GM18498 (cell line): ENCODE measurements at regions not wholly inside any gene's neighbourhood (a gene's known extent, or its start where the extent isn't known, plus 50 kb on each side); places are given as distances from the start of the nearest gene placed in this dataset.
"Not testable (repeated sequence)": the region's sequence is repeated elsewhere in the genome, so short reads cannot be mapped to it uniquely, and the experiment has no call there.

ENCODE experiments used
- ATAC-seq: cut with Tn5 transposase; IDR thresholded peaks from one replicate; pipeline ENCODE4 v1.9.1; 2021; ENCODE audit warnings: mild to moderate bottlenecking, moderate library complexity; ENCODE audit not compliant: unreplicated experiment

DNA sequence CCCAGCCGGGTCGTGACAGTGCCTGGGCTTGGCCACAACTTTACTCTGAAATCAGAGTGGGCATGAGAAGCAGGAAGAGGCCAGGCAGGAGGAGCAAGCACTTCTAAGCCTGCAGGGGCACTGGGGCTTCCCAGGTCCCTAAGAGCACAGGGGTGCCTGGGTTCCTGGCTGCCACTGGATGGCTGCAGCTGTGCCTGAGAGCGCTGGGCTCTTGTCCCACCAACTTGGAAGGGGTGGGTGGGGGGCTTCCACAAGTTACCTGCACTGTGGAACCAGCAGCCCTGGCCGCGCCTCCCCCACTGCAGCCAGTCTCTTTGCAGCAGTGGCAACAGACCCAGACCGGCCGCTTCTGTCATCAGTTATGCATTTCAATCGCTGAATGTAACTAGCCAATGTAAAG, 434.7 kb upstream of the GRM3 start:
- ATAC-seq = no peak

DNA sequence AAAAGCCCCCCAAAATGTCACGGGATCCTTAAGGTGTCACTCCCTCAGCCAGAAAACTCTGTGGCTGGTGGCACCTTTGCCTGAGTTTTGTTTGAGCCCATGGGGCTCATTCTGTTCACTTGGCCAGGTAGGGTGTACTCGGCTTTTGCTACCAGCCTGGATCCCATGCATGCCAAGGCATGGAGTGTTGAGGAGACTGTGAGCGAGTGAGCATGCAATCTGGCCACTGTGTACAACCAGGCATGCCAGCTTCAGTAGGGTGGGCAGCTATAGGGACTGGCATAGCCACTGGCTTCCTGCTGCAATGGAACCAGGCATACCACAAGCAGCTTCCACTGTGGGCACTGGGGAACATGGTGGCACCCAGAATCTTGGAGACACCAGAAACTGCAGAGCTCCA, 436.0 kb upstream of the GRM3 start:
- ATAC-seq = no peak

DNA sequence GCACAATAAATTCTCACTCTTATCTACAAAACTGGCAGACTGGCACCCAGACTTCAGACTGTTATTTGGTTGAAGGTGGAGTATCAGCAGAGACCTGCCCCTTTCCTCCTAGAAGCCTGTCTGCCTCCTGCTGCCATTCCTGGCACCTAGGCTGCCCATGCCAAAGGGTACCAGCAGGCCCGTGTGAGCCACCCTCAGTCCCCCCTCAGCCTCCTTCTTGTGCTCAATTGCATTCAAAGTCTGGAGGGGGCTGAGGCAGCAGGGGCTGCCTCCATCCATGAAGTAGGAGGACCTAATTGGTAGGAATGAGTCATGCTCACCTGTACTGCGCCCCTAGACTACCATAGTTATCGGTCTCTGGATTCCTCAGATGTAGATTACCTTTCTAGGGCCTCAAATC, 440.9 kb upstream of the GRM3 start:
- no peak for ATAC-seq

DNA sequence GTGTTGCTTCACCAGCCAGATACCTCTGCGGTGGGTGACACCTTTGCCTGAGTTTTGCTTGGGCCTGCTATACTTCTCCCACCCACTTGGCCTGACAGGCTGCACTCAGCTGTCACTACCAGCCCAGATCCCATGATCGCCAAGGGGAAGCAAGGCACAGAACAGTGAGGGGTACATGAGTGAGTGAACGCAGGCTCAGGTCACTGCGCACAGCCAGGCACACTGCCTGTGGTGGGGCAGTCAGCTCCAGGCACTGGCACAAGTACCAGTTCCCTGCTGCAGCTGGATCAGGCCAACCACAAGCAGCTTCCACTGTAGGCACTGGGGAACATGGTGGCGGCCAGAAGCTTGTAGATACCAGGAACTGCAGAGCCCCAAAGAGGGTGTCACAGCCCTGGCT, 441.9 kb upstream of the GRM3 start:
- no peak for ATAC-seq

DNA sequence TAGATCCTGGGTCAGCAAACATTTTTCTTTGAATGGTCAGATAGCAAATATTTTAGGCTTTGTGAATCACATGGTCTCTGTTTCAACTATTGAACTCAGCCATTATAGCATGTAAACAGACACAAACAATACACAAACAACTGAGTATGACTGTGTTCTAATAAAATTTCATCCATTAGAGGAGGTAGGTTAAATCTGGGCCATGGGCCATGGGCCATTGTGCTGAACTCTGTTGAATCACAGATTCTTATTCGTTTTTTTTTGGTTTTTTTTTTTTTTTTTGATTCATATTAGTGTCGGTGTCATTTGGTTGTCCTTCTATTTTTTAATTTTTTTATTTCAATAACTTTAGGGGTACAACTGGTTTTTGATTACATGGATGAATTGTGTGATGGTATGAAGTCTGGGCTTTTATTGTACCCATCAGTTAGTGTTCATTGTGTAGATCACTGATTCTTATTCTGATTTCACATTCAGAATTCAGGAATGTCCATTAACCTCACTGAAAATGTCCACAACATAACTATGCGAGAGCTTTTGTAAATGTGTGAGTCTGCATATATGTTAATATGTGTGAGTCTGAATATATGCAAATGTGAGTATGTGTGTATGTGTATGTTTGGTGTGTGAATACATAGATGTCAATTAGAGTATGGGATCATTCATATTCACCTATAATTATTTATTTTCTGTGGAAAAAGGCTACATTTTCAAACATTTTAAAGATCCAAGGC, 443.7 kb upstream of the GRM3 start:
- ATAC-seq = no peak

DNA sequence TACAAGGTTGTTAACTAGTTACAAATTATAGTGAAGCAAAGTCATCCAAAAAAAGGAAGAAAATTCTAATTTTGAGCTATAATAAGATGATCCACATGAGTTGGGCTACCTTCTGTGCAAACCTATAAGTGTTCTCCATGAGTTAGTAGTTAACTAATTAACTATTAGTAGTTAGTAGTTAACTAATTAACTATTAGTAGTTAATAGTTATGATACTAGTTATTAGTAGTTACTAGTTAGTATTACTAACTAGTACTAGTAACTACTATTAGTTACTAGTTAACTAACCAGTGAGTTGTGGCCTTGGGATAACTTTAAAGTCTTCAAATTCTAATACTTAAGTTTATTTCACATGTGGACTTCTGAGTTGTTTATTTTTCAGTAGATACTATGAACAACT, 453.4 kb upstream of the GRM3 start:
- ATAC-seq = no peak

DNA sequence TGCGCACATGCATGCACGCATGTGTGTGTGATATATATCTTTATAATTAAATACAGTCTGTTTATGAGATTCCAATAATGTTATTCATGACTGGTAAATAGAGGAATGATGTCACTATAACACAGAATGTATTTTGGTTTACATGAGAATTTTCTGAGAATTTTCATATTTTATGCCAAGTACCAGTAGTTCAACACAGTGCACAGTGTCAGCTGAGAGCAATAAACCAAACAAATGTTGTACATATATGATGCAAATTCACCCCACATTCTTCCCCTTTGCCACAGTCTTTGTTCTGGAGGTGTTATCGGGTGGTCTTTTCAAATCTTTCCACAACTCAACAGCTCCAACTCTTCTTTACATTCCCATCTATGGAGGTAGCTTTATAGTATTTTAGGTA, 462.2 kb upstream of the GRM3 start:
- ATAC-seq = no peak

DNA sequence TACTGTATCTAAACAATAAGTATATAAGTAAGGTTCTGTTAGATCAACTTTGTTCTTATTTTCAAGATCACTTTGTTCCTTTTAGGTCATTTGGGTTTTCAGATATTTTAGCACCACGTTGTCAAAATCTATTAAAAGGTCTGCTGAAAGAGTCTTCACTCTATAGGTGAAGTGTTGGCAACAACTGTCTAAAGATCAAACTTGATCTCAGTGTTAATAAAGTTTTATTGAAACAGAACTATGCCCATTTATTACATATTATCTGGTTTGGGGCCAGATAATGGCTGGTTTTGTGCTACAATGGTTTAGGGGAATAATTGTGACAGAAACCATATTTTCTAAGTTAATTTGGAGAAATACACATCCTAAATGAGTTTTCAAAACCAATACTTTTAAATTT, 478.9 kb upstream of the GRM3 start:
- ATAC-seq = no peak

DNA sequence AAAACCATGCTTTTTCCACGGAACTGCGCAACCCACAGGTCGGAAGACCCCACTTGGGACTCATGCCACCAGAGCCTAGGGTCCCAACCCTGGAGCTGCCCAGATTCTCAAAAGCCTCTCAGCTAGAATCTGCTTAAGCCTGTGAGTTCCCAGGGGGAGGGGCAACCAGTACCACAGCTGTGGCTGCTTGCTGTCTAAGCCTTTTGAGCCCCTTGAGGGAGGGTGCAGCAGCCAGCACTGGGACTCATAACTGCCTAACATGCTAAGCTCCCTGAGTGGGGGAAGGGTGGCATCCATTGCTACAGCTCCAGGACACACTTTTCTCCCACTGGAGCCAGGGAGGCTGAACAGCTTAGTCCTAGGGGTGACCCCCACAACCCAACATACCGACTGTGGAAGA, 485.6 kb upstream of the GRM3 start:
- ATAC-seq = no peak

DNA sequence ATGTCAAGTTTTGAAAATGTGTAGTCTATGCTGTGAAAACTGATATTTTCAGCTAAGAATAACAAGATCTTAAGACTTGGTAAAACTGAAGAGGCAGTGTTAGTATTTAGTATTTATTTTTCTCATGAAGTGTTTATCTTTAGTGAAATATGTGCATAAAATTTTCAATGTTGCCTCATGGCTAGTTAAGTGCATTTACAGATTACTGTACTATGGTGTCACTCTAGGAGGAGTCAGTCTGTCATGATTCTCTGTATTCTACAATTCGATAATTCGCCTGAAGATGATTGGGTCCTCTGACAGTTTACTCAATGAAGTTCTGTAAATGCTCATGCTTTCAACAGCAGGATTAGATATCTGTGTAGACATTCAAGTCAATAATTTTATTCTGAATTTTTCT, 488.1 kb upstream of the GRM3 start:
- no peak for ATAC-seq

DNA sequence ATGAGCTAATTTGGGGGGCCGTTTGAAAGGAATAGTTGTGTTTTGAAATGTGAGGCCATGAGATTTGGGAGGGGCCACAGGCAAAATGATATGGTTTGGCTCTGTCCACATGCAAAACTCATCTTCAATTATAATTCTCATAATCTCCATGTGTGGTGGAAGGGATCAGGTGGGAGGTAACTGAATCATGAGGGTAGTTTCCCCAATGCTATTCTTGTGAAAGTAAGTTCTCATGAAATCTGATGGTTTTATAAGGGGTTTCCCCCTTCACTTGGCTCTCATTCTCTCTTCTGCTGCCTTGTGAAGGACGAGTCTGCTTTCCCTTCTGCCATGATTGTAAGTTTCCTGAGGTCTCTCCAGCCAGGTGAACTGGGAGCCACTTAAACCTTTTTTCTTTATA, 490.8 kb upstream of the GRM3 start:
- ATAC-seq = no peak

DNA sequence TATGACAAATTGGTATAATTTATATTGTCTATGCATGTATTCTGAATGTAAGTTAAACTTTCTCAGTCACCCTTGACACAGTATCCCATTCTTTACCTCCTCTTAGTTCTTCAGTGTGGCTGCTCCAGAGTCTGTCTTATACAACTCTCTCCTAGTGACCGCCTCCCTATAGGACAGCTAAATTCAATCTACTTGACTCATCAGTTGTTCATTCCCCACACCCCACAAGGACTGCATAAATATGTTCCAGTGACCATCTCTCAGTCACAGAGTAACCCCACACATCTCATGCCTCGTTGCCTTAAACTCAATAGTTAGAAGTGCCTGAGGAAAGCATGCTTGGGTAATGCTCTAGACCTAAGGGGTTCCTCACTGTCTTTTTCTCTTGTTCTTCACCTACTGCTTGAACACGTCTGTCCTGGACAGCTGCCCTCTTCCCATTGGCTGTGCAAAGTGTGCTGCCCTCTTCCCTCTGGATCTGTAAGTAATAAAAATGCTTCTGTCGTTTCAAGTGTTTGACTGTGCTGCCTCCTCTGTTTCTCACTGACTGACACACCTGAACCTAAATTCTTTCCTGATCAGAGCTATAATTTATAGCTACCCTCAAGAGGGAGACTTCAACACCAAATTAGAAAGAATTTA, 494.6 kb upstream of the GRM3 start:
- ATAC-seq = no peak

DNA sequence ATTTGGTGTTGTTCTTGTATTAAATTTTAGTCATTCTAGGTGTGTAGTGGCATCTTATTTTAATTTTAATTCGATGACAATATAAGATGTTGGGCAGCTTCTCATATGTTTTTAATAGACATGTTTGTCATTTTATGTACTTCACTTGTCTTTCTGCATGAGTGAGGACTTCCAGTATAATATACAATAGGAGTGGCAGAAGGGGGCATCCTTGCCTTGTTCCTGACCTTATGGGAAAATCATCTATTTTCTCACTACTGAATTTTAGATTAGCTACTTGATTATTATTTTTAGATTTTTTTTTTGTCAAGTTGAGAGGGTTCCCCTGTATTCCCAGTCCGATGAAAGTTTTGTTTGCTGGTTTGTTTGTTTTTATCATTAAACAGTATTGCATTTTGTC, 495.2 kb upstream of the GRM3 start:
- no peak for ATAC-seq

DNA sequence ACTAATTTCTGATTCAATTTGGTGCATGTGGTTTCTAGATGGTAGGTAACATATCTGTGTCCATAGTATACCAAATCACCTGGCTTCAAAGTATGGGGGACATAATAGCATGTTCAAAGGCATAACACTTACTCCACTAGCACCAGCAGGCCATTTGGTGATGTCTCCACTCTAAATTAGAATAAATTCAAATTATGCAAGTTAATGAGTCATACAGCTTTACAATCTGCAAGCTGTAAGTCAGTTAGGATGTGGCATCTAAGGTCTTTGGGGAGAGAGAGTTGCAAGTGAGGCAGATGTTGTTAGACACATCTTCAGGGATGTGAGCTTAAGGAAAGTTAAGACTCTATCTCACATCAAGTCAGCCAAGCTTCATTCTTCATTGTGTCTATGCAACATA, 506.4 kb upstream of the GRM3 start:
- no peak for ATAC-seq

DNA sequence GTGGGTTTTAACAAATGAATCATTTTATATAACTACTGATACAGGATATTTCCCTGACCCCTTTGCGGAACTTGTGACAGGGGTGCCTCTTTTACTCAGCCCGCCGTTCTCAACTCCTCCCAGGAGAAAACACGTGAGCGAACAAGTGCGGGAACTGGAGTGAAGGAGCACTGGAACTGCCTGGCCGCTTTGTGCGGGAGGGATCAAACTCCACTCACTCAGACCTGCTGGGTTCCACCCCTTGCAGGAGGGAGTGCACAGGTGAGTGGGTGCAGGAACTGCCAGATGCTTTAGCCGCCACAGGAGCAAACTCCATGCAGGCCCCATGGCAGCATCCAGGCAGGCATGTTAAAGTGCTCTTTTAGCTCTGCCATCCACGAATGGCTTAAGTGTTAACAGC, 513.4 kb upstream of the GRM3 start:
- no peak for ATAC-seq

DNA sequence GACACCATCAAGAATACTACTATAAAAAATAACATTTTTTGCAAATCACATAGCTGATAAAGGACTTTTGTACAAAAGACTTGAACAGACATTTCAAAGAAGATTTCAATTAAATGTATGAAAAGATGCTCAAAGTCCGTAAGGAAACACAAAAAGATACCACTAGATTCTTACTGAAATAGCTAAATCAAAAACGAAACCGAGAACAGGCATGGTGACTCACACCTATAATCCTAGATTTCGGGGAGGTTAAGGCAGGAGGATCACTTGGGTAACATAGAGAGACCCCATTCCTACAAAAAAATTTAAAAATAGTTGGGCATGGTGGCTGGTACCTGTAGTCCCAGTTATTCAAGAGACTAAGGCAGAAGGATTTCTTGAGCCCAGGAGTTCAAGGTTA, 520.2 kb upstream of the GRM3 start:
- no peak for ATAC-seq

DNA sequence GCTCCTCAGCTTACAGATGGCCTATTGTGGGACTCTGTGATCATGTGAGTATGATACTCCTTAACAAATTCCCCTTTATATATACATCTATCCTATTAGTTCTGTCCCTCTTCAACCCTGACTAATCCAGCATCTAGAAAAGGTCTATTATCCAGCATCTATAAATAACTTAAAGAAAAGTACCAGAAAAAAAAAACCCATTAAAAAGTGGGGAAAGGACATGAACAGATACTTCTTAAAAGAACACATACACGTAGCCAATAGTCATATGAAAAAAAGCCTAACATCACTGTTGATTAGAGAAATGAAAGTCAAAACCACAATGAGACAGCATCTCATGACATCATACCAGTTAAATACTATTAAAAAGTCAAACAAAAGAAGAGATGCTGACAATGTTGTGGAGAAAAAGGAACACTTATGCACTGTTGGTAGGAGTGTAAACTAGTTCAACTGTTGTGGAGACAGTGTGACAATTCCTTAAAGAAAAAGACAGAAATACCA, 549.5 kb upstream of the GRM3 start:
- no peak for ATAC-seq

DNA sequence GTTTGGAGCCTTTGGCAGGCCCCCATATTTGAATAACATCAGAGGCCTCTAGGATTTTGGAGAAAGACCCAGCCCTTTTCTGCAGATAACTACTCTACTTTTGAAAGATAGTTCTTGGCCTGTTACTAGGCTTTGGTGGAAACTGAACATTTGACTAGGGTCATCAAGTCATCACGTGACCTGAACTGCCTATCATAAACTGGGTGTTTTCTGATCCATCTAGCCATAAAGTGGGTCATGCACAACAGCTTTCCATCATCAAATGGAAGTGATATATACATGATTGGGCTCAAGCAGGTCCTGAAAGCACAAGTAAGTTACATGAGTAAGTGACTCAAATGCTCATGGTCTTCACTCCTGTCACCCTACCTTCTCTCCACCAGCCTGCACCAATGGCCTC, 552.3 kb upstream of the GRM3 start:
- ATAC-seq = no peak

DNA sequence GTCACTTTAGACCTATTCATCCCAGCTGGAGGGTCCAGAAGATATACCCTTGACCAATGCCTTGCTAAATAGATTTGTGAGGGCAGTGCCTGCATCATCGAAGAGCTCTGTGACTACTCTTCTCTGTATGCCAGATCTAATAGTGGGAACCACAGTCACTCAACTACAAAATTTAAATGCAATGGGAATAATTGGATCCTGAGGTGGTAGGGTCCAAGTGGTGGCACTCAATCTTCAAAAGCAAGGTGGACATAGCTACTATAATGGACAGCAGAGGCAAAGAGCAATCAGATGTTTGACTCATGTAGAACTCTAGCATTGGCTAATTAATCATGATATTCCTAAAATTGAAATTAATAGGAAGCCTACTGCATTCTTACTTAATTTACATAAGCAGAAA, 554.3 kb upstream of the GRM3 start:
- ATAC-seq = no peak

DNA sequence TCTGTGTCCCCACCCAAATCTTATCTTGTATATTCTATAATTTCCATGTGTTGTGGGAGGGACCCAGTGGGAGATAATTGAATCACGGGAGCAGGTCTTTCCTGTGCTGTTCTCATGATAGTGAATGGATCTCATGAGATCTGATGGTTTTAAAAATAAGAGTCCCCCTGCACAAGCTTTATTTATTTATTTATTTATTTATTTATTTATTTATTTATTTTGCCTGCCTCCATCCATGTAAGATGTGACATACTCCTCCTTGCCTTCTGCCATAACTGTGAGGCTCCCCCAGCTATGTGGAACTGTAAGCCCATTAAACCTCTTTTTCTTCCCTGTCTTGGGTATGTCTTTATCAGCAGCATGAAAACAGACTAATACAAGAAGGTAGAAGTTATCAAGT, 579.1 kb upstream of the GRM3 start:
- ATAC-seq = not testable (repeated sequence)

DNA sequence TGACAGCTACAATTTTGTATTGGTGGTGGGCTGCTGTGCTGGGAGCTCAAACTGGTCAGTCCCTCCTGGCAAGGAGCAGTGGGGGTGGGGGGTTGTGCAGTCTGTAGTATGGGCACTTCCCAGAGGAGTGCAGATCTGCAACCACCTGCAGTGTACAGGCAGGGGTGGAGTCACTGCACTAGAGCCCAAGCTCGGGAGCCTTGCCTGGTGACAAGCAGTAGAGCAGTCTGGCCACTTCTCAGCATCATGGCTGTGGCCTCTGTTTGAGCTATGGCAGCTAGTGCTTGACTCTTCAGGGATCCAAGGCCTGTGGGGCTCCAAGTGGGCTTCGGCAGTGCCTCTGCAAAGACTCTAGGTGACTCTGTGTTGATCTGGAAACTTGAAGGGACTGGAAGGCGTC, 585.1 kb upstream of the GRM3 start:
- no peak for ATAC-seq

DNA sequence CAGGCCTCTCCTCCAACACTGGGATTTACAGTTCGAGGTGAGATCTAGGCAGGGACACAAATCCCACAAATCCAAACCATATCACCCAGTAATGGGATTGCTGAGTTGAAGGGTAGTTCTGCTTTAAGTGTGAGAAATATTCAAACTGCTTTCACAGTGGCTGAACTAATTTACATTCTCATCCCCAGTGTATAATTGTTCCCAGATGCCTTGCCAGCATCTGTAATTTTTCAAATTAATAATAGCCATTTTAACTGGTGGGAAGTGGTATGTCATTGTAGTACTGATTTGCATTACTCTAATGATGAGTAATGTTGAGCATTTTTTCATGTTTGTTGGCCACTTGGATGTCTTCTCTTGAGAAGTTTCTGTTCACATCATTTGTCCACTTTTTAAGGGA, 592.8 kb upstream of the GRM3 start:
- no peak for ATAC-seq

DNA sequence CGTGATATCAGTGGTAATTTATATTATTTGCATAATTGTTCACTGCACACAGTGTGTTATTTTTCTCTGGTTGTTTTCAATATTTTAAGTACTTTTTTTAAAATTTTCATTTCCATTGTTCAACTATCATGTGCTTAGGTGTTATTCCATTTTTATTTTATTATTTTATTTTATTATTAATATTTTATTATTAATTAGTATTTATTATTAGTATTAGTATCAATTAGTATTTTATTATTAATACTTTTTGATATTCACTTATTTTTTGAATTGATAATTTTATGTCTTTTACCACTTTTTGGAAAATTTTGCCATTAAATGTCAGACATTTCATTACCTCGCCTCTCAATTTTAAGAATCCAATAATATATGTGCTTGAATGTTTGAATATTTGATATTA, 593.8 kb upstream of the GRM3 start:
- no peak for ATAC-seq
